HL-60 (cell line): ENCODE measurements at regions not wholly inside any gene's neighbourhood (a gene's known extent, or its start where the extent isn't known, plus 50 kb on each side); places are given as distances from the start of the nearest gene placed in this dataset.

ENCODE experiments used
- DNase-seq, 2 experiments: peaks; one replicate each; pipeline ENCODE4 v3.0.0-alpha.2; 2010 to 2020; ENCODE audit warnings: low read depth in 1 of 2, low spot score in 1 of 2
- H3K27ac ChIP-seq: fragments of 250-450 bp; sonication (Bioruptor Pico); replicated peaks from 2 replicates; pipeline ENCODE4 v1.5.1; 2020; ENCODE audit warnings: mild to moderate bottlenecking, moderate library complexity
- H3K27me3 ChIP-seq: fragments of 250-450 bp; sonication (Bioruptor Pico); 2 replicates; pipeline ENCODE4 v1.5.1; 2021; ENCODE audit warnings: mild to moderate bottlenecking, moderate library complexity; ENCODE audit not compliant: insufficient read depth, poor library complexity, severe bottlenecking
- H3K4me3 ChIP-seq: replicated peaks from 2 replicates; pipeline ENCODE4 v1.5.1; 2011; ENCODE audit warnings: mild to moderate bottlenecking, control low read depth, low read length; ENCODE audit not compliant: insufficient read depth
- CTCF ChIP-seq: IDR thresholded peaks from one replicate; pipeline ENCODE4 v1.5.1; 2011; ENCODE audit warnings: low read length, control low read depth, inconsistent platforms; ENCODE audit not compliant: insufficient read depth
- GABPA ChIP-seq: IDR thresholded peaks from 2 replicates; pipeline ENCODE4 v1.6.1; 2012; ENCODE audit warnings: low read depth
- POLR2AphosphoS5 ChIP-seq: IDR thresholded peaks from 2 replicates; pipeline ENCODE4 v1.6.1; 2012; ENCODE audit warnings: low read depth
- REST ChIP-seq: IDR thresholded peaks from 2 replicates; pipeline ENCODE4 v1.6.1; 2012; ENCODE audit warnings: low read depth; ENCODE audit not compliant: insufficient replicate concordance
- SPI1 ChIP-seq: IDR thresholded peaks from 2 replicates; pipeline ENCODE4 v1.6.1; 2012; ENCODE audit warnings: low read depth, mild to moderate bottlenecking, borderline replicate concordance

- H3K27me3 ChIP-seq: peaks cover 22% of the 10 kb centered on the region
- H3K27ac ChIP-seq: no peak overlapping the region
- DNase-seq: no peak
- TF ChIP-seq GABPA (no peak), SPI1 (no peak), POLR2AphosphoS5 (no peak), REST (no peak), CTCF (no peak)
- H3K4me3 ChIP-seq: no peak overlapping the region
These were observed 59.3 kb upstream of the MLN start for GRCh38 chr6:33863084-33863483.

GRCh38 chr6:33862536-33862935 lies 58.7 kb upstream of the MLN start:
- DNase-seq: no peak
- H3K27me3 ChIP-seq: peaks cover 22% of the 10 kb centered on the region

GRCh38 chr6:33861722-33862121 lies 57.9 kb upstream of the MLN start:
- no peak overlapping the region for H3K27ac ChIP-seq
- H3K27me3 ChIP-seq: peaks cover 30% of the 10 kb centered on the region
- DNase-seq: peak in 1 of 2 experiments; percentile 8
- H3K4me3 ChIP-seq: no peak overlapping the region
- no peak for TF ChIP-seq REST
- TF ChIP-seq GABPA: no peak
- no peak for TF ChIP-seq SPI1
- no peak for TF ChIP-seq CTCF
- no peak for TF ChIP-seq POLR2AphosphoS5

More at GRCh38 chr6:33862536-33862935, 58.7 kb upstream of the MLN start:
- TF ChIP-seq SPI1 (no peak), REST (no peak), GABPA (no peak), CTCF (no peak)
- no peak overlapping the region for H3K27ac ChIP-seq
- H3K4me3 ChIP-seq: no peak overlapping the region
